ENCODE measurements at regions not wholly inside any gene's neighbourhood (a gene's known extent, or its start where the extent isn't known, plus 50 kb on each side); places are given as distances from the start of the nearest gene placed in this dataset.

GRCh38 chr6:11350294-11350693, 117.8 kb upstream of the NEDD9 start:
- DNase-seq, result no peak

DNA sequence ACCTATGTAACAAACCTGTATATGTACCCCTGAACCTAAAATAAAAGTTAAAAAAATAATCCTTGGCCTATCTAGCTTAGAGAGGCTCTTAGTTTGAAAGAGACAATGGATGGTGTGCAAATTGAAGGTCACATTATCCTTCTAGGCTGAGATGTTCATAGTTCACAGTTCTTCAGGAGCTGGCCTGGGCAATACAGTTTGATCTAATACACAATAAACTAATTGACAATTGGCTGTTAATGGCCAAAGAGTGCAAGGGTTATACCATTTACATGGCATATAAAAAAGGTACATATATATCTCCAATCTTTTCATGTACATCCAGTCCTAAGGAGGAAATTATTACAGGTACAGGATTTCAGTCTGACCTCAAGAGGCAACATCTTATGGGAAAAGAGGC, 117.4 kb upstream of the NEDD9 start:
- no peak for DNase-seq

- DNase-seq, result no peak
Observed at GRCh38 chr6:11346516-11346915, 114.0 kb upstream of the NEDD9 start.

DNA sequence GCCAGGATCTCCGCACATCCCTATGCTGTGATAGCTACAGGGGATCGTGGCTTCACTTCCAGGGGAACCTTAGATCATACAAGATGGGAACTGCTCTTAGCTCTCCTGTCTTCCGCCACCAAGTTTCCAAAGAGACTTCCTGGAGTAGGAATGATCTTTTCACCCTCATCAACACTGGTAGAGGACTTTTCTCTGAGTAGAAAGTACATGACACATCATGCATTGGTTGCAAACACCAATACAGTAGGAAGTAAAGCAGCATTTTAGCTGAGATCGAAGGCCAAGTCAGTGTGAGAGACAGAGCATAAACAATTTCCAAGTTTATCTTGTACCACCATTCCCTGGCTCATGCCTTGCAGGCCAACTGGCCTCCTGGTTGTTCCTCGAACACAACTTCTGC, 113.1 kb upstream of the NEDD9 start:
- DNase-seq, result no peak

- no peak for DNase-seq
Observed at GRCh38 chr6:11343963-11344723, 111.7 kb upstream of the NEDD9 start.

DNA sequence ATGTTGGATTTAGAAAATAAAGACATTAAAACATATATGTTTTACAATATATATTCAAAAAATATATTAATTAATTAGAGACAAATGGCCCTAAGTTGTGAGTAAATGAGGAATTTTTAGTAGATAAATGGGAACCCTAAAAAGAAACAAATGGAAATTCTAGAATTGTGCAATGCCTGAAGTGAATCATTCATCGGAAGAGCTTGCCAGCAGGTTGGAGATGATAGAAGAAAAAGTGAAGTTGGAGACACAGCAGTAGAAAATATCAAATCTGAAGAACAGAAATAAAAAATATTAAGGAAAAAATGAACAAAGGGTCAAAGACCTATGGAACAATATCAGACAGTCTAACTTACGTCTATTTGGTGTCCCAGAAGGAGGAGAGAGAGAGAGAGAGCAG, 109.4 kb upstream of the NEDD9 start:
- peak; percentile 33 for DNase-seq

DNA sequence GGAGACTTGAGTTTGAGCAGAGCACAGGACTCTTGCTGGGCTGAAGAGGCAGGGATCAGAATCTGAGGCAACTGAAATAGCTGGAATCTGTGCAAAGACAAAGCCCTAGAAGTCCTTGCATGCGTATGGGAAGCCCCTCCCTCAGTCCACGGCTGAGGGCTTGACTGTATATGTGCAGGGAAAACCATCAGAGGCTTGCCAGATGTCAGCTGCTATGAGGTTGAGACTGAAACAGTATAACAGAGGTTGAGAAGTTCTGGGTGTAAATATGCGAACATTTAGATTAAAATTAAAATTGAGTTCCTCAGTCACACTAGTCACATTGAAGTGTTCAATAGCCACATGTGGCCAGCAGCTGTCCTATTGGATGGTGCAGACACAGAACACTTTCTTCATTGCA, 108.8 kb upstream of the NEDD9 start:
- DNase-seq, result no peak

GRCh38 chr6:11339380-11339779, 106.9 kb upstream of the NEDD9 start:
- DNase-seq, result no peak

- no peak for DNase-seq
Observed at GRCh38 chr6:11337306-11337705, 104.8 kb upstream of the NEDD9 start.

DNA sequence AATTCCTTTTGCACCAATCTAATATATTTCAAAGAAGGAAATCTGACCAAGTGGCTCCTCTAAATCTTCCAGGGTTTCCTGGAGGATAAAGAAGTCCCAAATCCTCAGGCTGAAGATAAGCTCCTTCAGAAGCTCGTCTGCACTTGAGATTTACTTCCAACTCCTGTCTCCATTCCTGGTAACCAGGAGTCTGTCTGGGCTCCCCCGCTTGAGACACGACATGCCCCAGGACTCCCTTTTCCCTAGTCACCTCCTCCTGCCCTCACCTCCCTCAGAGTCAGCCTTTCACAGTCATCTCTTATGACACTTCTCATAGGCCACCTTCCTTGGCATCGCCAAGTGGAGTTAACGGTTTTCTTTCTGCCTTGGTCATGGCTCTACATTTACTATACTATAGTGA, 103.4 kb upstream of the NEDD9 start:
- DNase-seq, result no peak

GRCh38 chr6:11333132-11333849, 100.8 kb upstream of the NEDD9 start:
- no peak for DNase-seq

- DNase-seq, result no peak
Observed at GRCh38 chr6:11332463-11332862, 100.0 kb upstream of the NEDD9 start.

DNA sequence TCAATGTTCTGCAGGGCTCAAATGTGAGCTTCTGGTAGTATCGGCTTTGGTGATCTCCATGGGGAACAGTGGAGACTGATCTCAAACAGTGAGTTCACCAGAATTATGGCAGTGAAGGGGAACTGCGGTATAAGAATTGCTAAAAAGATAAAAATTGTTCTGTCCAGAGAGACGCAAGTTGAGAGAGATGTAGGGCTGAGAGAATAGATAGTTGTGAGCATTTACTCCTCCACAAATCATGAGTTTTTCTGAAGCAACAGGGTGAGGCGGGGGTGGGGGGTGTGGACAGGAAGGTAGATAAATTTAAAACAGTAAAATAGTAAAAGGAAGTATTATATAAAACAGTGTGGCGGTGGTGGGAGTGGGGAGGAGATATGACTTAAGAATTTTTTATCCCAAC, 98.6 kb upstream of the NEDD9 start:
- DNase-seq, result no peak

DNA sequence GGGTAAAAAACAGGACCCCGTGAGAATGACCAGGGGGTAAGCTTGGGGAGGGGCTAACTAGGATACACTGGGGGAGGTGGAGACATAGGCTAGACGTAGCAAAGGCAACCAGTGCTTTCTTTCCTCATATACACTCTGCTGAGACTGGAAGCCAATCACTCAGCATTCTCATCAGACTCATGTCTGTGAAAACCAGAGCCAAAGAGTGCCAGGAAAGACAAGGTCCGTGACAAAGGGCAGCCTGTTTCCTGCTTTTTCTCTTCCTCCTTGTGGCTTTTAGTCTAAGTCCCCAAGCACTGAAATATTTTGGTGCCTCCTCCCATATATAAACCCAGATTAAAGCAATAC, 97.9 kb upstream of the NEDD9 start:
- no peak for DNase-seq

DNA sequence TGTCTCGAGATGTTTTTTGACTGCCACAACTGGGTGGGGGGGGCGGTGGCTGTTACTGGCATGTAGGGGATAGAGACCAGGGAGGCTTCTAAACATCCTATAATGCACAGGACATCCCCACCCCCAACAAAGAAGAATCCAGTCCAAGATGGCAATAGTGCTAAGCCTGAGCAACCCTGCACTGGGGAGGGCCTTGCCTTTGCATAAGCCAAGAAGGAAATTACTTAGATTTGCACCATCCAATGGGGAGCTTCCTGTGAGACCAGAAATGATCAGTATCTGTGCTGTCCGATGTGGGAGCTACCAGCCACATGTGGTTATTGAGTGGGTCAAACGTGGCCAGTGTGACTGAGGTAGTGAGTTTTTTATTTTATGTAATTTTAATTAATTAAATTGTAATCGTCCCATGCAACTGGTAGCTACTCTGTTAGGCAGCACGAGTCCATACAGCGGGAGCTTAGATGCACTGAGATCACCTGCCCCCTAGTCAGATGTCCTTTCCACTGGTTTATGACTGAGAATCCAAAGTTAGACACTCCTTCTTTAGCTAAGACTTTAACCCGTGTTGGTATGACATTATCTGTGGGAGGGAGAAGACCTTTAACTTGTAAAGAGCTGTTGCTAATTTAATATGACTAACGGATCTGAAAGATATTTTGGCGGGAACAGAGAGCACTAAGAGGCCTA, 97.4 kb upstream of the NEDD9 start:
- no peak for DNase-seq

DNA sequence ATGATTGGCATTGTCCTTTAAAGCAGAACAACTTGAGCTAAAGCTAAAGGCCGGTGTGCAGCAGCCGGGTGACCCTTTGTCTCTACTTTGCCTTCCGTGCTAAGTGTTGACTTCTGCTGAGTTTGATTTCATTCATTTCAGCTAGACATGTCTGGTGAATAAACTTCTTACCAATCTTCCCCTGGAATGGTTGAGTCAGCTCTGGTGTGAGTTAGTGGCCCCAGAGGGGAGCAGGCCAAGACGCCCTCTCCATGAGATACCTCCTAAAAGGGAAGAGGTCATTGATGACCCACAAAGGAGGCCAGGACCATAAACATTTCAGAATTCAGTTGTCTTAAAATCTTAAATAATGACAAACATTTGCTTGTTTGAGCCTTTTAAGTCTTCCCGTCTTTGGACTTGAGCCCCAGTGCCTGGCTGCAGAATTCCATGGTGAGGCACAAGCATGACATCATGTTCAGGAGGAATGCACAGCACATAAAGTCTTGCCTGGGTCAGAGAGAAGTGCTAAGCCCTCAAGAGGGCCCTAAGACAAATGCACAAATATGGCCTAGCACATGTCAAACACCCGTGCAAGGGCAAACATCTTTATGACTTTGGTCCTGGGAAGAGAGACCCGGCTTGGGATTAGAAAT, 96.3 kb upstream of the NEDD9 start:
- DNase-seq, result peak; percentile 69

- no peak for DNase-seq
Observed at GRCh38 chr6:11327961-11328360, 95.5 kb upstream of the NEDD9 start.

- no peak for DNase-seq
Observed at GRCh38 chr6:11326116-11326515, 93.6 kb upstream of the NEDD9 start.

- no peak for DNase-seq
Observed at GRCh38 chr6:11324453-11325015, 92.1 kb upstream of the NEDD9 start.

- DNase-seq, result no peak
Observed at GRCh38 chr6:11323666-11324452, 91.4 kb upstream of the NEDD9 start.

GRCh38 chr6:11322252-11322885, 89.9 kb upstream of the NEDD9 start:
- DNase-seq, result no peak
